ENCODE measurements at regions not wholly inside any gene's neighbourhood (a gene's known extent, or its start where the extent isn't known, plus 50 kb on each side); places are given as distances from the start of the nearest gene placed in this dataset.
A peak's percentile ranks its signal among the peaks of the same experiment; 100 is the strongest.

- no peak for DNase-seq
Measured at GRCh38 chr2:234146087-234146826, 95.8 kb downstream of the SPP2 start.

- no peak for DNase-seq
Measured at GRCh38 chr2:234145511-234145910, 95.0 kb downstream of the SPP2 start.

- no peak for DNase-seq
Measured at GRCh38 chr2:234145057-234145456, 94.6 kb downstream of the SPP2 start.

- no peak for DNase-seq
Measured at GRCh38 chr2:234143896-234144295, 93.4 kb downstream of the SPP2 start.

GRCh38 chr2:234142530-234142929, 92.0 kb downstream of the SPP2 start:
- no peak for DNase-seq

GRCh38 chr2:234139755-234140154, 89.3 kb downstream of the SPP2 start:
- no peak for DNase-seq

- no peak for DNase-seq
Measured at GRCh38 chr2:234138836-234139235, 88.3 kb downstream of the SPP2 start.

- no peak for DNase-seq
Measured at GRCh38 chr2:234137400-234138014, 87.0 kb downstream of the SPP2 start.

GRCh38 chr2:234136461-234136860, 86.0 kb downstream of the SPP2 start:
- no peak for DNase-seq

- peak; percentile 67 for DNase-seq
Measured at GRCh38 chr2:234135750-234136221, 85.3 kb downstream of the SPP2 start.

GRCh38 chr2:234134496-234134895, 84.0 kb downstream of the SPP2 start:
- DNase-seq = no peak

GRCh38 chr2:234133004-234133403, 82.5 kb downstream of the SPP2 start:
- no peak for DNase-seq

- no peak for DNase-seq
Measured at GRCh38 chr2:234130777-234131181, 80.3 kb downstream of the SPP2 start.

- no peak for DNase-seq
Measured at GRCh38 chr2:234128606-234129005, 78.1 kb downstream of the SPP2 start.

Data from NCI-H2107 (cell line).